ENCODE measurements at regions not wholly inside any gene's neighbourhood (a gene's known extent, or its start where the extent isn't known, plus 50 kb on each side); places are given as distances from the start of the nearest gene placed in this dataset.

DNA sequence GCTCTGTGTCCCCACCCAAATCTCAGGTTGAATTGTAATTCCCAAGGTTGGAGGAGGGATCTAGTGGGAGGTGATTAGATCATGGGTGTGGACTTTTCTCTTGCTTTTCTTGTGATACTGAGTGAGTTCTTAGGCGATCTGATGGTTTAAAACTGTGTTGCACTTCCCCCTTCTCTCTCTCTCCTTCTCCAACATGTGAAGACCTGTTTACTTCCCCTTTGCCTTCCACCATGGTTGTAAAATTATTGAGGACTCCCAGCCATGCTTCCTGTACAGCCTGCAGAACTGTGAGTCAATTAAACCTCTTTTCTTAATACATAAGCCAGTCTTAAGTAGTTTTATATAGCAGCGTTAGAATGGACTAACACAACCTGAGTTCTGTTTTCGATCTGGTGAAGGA lies 738.2 kb downstream of the ARAP2 start:
- TF ChIP-seq, protein P1, sequence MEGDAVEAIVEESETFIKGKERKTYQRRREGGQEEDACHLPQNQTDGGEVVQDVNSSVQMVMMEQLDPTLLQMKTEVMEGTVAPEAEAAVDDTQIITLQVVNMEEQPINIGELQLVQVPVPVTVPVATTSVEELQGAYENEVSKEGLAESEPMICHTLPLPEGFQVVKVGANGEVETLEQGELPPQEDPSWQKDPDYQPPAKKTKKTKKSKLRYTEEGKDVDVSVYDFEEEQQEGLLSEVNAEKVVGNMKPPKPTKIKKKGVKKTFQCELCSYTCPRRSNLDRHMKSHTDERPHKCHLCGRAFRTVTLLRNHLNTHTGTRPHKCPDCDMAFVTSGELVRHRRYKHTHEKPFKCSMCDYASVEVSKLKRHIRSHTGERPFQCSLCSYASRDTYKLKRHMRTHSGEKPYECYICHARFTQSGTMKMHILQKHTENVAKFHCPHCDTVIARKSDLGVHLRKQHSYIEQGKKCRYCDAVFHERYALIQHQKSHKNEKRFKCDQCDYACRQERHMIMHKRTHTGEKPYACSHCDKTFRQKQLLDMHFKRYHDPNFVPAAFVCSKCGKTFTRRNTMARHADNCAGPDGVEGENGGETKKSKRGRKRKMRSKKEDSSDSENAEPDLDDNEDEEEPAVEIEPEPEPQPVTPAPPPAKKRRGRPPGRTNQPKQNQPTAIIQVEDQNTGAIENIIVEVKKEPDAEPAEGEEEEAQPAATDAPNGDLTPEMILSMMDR (IDR thresholded peaks at IDR 0.05): no peak
- TF ChIP-seq POLR2A (IDR thresholded peaks at IDR 0.05): no peak
